IMR-90 (cell line): ENCODE measurements at regions not wholly inside any gene's neighbourhood (a gene's known extent, or its start where the extent isn't known, plus 50 kb on each side); places are given as distances from the start of the nearest gene placed in this dataset.

Experiments used
- ATAC-seq: fragments of 200-7000 bp; cut with Tn5 transposase; 2 replicates; pipeline ENCODE4 v1.9.1; 2020; ENCODE audit warnings: low read depth, mild to moderate bottlenecking, moderate library complexity
- BruUV-seq: library from RNA; stranded (reverse); fragments of 400-500 nt; replicated peaks from 2 replicates; lab custom pipeline; 2021; lab: Mats Ljungman, UMichigan
- CTCF ChIA-PET: fragments of 300-600 bp; formaldehyde crosslinking; extraction: SDS; loops from one replicate; lab custom pipeline; 2021; ENCODE audit warnings: antibody characterized with exemption; lab: Yijun Ruan, JAX
- POLR2A ChIA-PET: fragments of 300-600 bp; sonication (Branson Sonifier 250); formaldehyde crosslinking; loops from one replicate; lab custom pipeline; 2022; ENCODE audit warnings: antibody characterized with exemption; ENCODE audit not compliant: unreplicated experiment; lab: Charles Lee
- DNase-seq: peaks from one replicate; pipeline ENCODE4 v3.0.0; 2013
- H2AFZ ChIP-seq: replicated peaks from 2 replicates; pipeline ENCODE3; 2013; ENCODE audit warnings: low read length, mild to moderate bottlenecking; ENCODE audit not compliant: poor library complexity
- H2AK5ac ChIP-seq: 2 replicates; pipeline ENCODE4 v1.6.1; 2013; ENCODE audit warnings: low read depth, low read length, inconsistent platforms
- H2AK9ac ChIP-seq: replicated peaks from 2 replicates; pipeline ENCODE3; 2013; ENCODE audit warnings: mild to moderate bottlenecking, low read depth, low read length, moderate library complexity; ENCODE audit not compliant: poor library complexity
- H2BK120ac ChIP-seq: 2 replicates; pipeline ENCODE4 v1.6.1; 2013; ENCODE audit warnings: low read depth, low read length, inconsistent platforms
- H2BK15ac ChIP-seq: 3 replicates; pipeline ENCODE4 v1.6.1; 2013; ENCODE audit warnings: low read depth, low read length, inconsistent platforms
- H2BK20ac ChIP-seq: 2 replicates; pipeline ENCODE4 v1.6.1; 2013; ENCODE audit warnings: low read depth, mild to moderate bottlenecking, inconsistent platforms, low read length, moderate library complexity
- H2BK5ac ChIP-seq: 2 replicates; pipeline ENCODE4 v1.6.1; 2013; ENCODE audit warnings: mild to moderate bottlenecking, low read depth, low read length, inconsistent platforms; ENCODE audit not compliant: poor library complexity, severe bottlenecking
- H3K14ac ChIP-seq: replicated peaks from 2 replicates; pipeline ENCODE4 v1.6.1; 2013; ENCODE audit warnings: low read depth, low read length, inconsistent platforms
- H3K18ac ChIP-seq: 2 replicates; pipeline ENCODE4 v1.6.1; 2013; ENCODE audit warnings: low read depth, low read length, control low read depth
- H3K23ac ChIP-seq: 2 replicates; pipeline ENCODE4 v1.6.1; 2013; ENCODE audit warnings: low read depth, low read length, inconsistent platforms
- H3K27ac ChIP-seq: 2 replicates; pipeline ENCODE4 v1.5.1; 2013; ENCODE audit warnings: mild to moderate bottlenecking, control low read depth, low read length; ENCODE audit not compliant: insufficient read depth
- H3K27me3 ChIP-seq: 2 replicates; pipeline ENCODE4 v1.6.1; 2013; ENCODE audit warnings: low read length; ENCODE audit not compliant: control insufficient read depth, insufficient read depth
- H3K36me3 ChIP-seq: 2 replicates; pipeline ENCODE4 v1.6.1; 2013; ENCODE audit warnings: low read length, mixed read lengths; ENCODE audit not compliant: control insufficient read depth, insufficient read depth
- H3K4ac ChIP-seq: 2 replicates; pipeline ENCODE4 v1.6.1; 2013; ENCODE audit warnings: low read depth, low read length, inconsistent platforms
- H3K4me1 ChIP-seq: 2 replicates; pipeline ENCODE4 v1.6.1; 2013; ENCODE audit warnings: low read length, mixed read lengths; ENCODE audit not compliant: control insufficient read depth, insufficient read depth
- H3K4me2 ChIP-seq: 2 replicates; pipeline ENCODE4 v1.6.1; 2013; ENCODE audit warnings: low read depth, mild to moderate bottlenecking, control low read depth, low read length, moderate library complexity
- H3K4me3 ChIP-seq: 2 replicates; pipeline ENCODE4 v1.5.1; 2013; ENCODE audit warnings: low read depth, mild to moderate bottlenecking, control low read depth, low read length, moderate library complexity; ENCODE audit not compliant: insufficient read depth
- H3K56ac ChIP-seq: 2 replicates; pipeline ENCODE4 v1.6.1; 2013; ENCODE audit warnings: low read length, inconsistent platforms; ENCODE audit not compliant: insufficient read depth; ENCODE audit errors: extremely low read depth
- H3K79me1 ChIP-seq, 2 experiments: 2 replicates each; pipeline ENCODE4 v1.6.1; 2013; ENCODE audit warnings: low read length in 2 of 2, inconsistent platforms in 1 of 2, low read depth in 1 of 2
- H3K9ac ChIP-seq: 2 replicates; pipeline ENCODE4 v1.6.1; 2013; ENCODE audit warnings: low read depth, low read length, control low read depth
- H3K9me1 ChIP-seq: 2 replicates; pipeline ENCODE4 v1.6.1; 2013; ENCODE audit warnings: low read length, inconsistent platforms; ENCODE audit not compliant: insufficient read depth
- H3K9me3 ChIP-seq: 2 replicates; pipeline ENCODE4 v1.6.1; 2013; ENCODE audit warnings: low read length; ENCODE audit not compliant: control insufficient read depth, insufficient read depth
- H4K20me1 ChIP-seq: 2 replicates; pipeline ENCODE4 v1.6.1; 2013; ENCODE audit warnings: low read length, inconsistent platforms; ENCODE audit not compliant: insufficient read depth
- H4K5ac ChIP-seq: 2 replicates; pipeline ENCODE4 v1.6.1; 2013; ENCODE audit warnings: mild to moderate bottlenecking, low read depth, low read length, control low read depth
- H4K8ac ChIP-seq, 2 experiments: 2 replicates each; pipeline ENCODE4 v1.6.1; 2013; ENCODE audit warnings: low read depth in 2 of 2, low read length in 2 of 2, control low read depth in 1 of 2, inconsistent platforms in 1 of 2
- H4K91ac ChIP-seq: 2 replicates; pipeline ENCODE4 v1.6.1; 2013; ENCODE audit warnings: low read depth, low read length, inconsistent platforms; ENCODE audit not compliant: insufficient read depth
- BHLHE40 ChIP-seq: fragments of 150-350 bp; IDR thresholded peaks from 2 replicates; pipeline ENCODE4 v1.6.1; 2016; ENCODE audit warnings: mild to moderate bottlenecking, low read depth, low read length
- CEBPB ChIP-seq: IDR thresholded peaks from 2 replicates; pipeline ENCODE4 v1.6.1; 2012; ENCODE audit warnings: low read depth, low read length, improper control_type of control experiment
- CTCF ChIP-seq: conservative IDR thresholded peaks from 2 replicates; pipeline ENCODE4 v1.5.1; 2012; ENCODE audit warnings: mild to moderate bottlenecking, low read depth, low read length, improper control_type of control experiment
- FOS ChIP-seq: fragments of 150-350 bp; IDR thresholded peaks from 2 replicates; pipeline ENCODE4 v1.6.1; 2016; ENCODE audit warnings: low read depth, low read length
- MAFK ChIP-seq: IDR thresholded peaks from 2 replicates; pipeline ENCODE4 v1.6.1; 2012; ENCODE audit warnings: low read depth, low read length, improper control_type of control experiment
- MAZ ChIP-seq: IDR thresholded peaks from 2 replicates; pipeline ENCODE4 v1.6.1; 2012; ENCODE audit warnings: low read depth, mild to moderate bottlenecking, low read length, improper control_type of control experiment, moderate library complexity, borderline replicate concordance
- MXI1 ChIP-seq: IDR thresholded peaks from 2 replicates; pipeline ENCODE4 v1.6.1; 2012; ENCODE audit warnings: low read depth, mild to moderate bottlenecking, low read length, moderate library complexity, borderline replicate concordance
- NFE2L2 ChIP-seq: fragments of 150-350 bp; IDR thresholded peaks from 2 replicates; pipeline ENCODE4 v1.6.1; 2016; ENCODE audit warnings: low read depth, mild to moderate bottlenecking, low read length
- POLR2A ChIP-seq: IDR thresholded peaks from 2 replicates; pipeline ENCODE4 v1.6.1; 2012; ENCODE audit warnings: mild to moderate bottlenecking, low read depth, low read length
- RAD21 ChIP-seq: IDR thresholded peaks from 2 replicates; pipeline ENCODE4 v1.6.1; 2012; ENCODE audit warnings: low read length, improper control_type of control experiment
- RCOR1 ChIP-seq: IDR thresholded peaks from 2 replicates; pipeline ENCODE4 v1.6.1; 2012; ENCODE audit warnings: mild to moderate bottlenecking, low read length, improper control_type of control experiment; ENCODE audit not compliant: insufficient replicate concordance
- RFX5 ChIP-seq: IDR thresholded peaks from 2 replicates; pipeline ENCODE4 v1.8.0; 2012; ENCODE audit warnings: low read depth, mild to moderate bottlenecking, low read length, moderate library complexity
- SMC3 ChIP-seq: fragments of 150-350 bp; IDR thresholded peaks from 2 replicates; pipeline ENCODE4 v1.6.1; 2016; ENCODE audit warnings: low read depth, mild to moderate bottlenecking, antibody characterized with exemption, low read length, moderate library complexity
- USF2 ChIP-seq: fragments of 150-350 bp; IDR thresholded peaks from 2 replicates; pipeline ENCODE4 v1.6.1; 2017; ENCODE audit warnings: mild to moderate bottlenecking, antibody characterized with exemption, low read length, low read depth
- WGBS, 2 experiments: methylation state at CpG; one replicate each; pipeline versions ENCODE4 v1.1.5 to v1.1.7; 2013; ENCODE audit warnings: missing lambda C conversion rate in 2 of 2; ENCODE audit not compliant: insufficient read length in 1 of 2; ENCODE audit errors: extremely low coverage in 2 of 2; 5-methylcytosine and 5-hydroxymethylcytosine counted together
- dilution Hi-C: fragments of 300-500 bp; cut with HindIII; formaldehyde crosslinking; loops from one replicate; pipeline ENCODE4 v1.14.3; 2018; ENCODE audit warnings: low sequenced_read_pairs; ENCODE audit not compliant: unreplicated experiment
- in situ Hi-C: fragments of 300-500 bp; cut with MboI; formaldehyde crosslinking; loops from 3 replicates; pipeline ENCODE4 v1.14.3; 2019; ENCODE audit warnings: low sequenced_read_pairs, inconsistent platforms, mixed read lengths
- intact Hi-C: fragments of 100-400 bp; cut with micrococcal nuclease; formaldehyde crosslinking; loops from 2 replicates; pipeline ENCODE4 v1.10.0; 2022

GRCh38 chr21:14620152-14620551 lies 74.0 kb upstream of the SAMSN1 start:
- BruUV-seq = no TSS peak

More at GRCh38 chr21:14620152-14620551, 74.0 kb upstream of the SAMSN1 start:
- H3K4me1 ChIP-seq = no peaks in the 10 kb centered on the region
- H4K20me1 ChIP-seq = no peaks in the 10 kb centered on the region
- H4K5ac ChIP-seq = no peak overlapping the region
- no CpG with 5 or more reads among the region's 2 CpGs for WGBS, 2 experiments
- no peak overlapping the region for H2BK5ac ChIP-seq
- TF ChIP-seq MAZ (no peak), MXI1 (no peak), CEBPB (no peak), MAFK (no peak), RAD21 (no peak), NFE2L2 (no peak), USF2 (no peak), SMC3 (no peak), BHLHE40 (no peak), RFX5 (no peak), CTCF (no peak), POLR2A (no peak), RCOR1 (no peak), FOS (no peak)
- H2BK20ac ChIP-seq = no peak overlapping the region
- no peak overlapping the region for H2AK5ac ChIP-seq
- in situ Hi-C loops (no loop called here), dilution Hi-C loops (no loop called here), intact Hi-C loops (no loop called here)
- no peaks in the 10 kb centered on the region for H3K27me3 ChIP-seq
- no peak overlapping the region for H4K91ac ChIP-seq
- no peak overlapping the region for H4K8ac ChIP-seq
- DNase-seq = no peak
- H3K4me2 ChIP-seq = no peak overlapping the region
- no peaks in the 10 kb centered on the region for H3K79me1 ChIP-seq
- H2BK15ac ChIP-seq = no peak overlapping the region
- ChIA-PET CTCF (no interaction called here), POLR2A (no interaction called here)
- H3K4me3 ChIP-seq = no peak overlapping the region
- H3K27ac ChIP-seq = no peak overlapping the region
- no peak overlapping the region for H2AFZ ChIP-seq
- no peak overlapping the region for H3K18ac ChIP-seq
- no peaks in the 10 kb centered on the region for H3K9me1 ChIP-seq
- no peak overlapping the region for H2BK120ac ChIP-seq
- no peak overlapping the region for H2AK9ac ChIP-seq
- H3K9ac ChIP-seq = no peak overlapping the region
- H3K14ac ChIP-seq = no peak overlapping the region
- no peak overlapping the region for H3K4ac ChIP-seq
- no peaks in the 10 kb centered on the region for H3K36me3 ChIP-seq
- H3K9me3 ChIP-seq = no peaks in the 10 kb centered on the region; the same call in 1 of the 2 replicates
- no peak for ATAC-seq
- H3K56ac ChIP-seq = no peak overlapping the region
- no peak overlapping the region for H3K23ac ChIP-seq
